B cell (primary cell): ENCODE measurements at regions not wholly inside any gene's neighbourhood (a gene's known extent, or its start where the extent isn't known, plus 50 kb on each side); places are given as distances from the start of the nearest gene placed in this dataset.

Source experiments
- ATAC-seq: fragments of 200-7000 bp; cut with Tn5 transposase; one replicate; pipeline ENCODE4 v1.10.0; 2021; ENCODE audit warnings: low read depth, mild to moderate bottlenecking, moderate number of reproducible peaks, moderate library complexity
- CTCF ChIA-PET: fragments of 350-600 bp; sonication (Branson Sonifier 250); formaldehyde crosslinking; loops from one replicate; lab custom pipeline; 2021; ENCODE audit warnings: antibody characterized with exemption, inconsistent platforms; lab: Charles Lee
- POLR2A ChIA-PET: fragments of 350-600 bp; sonication (Branson Sonifier 250); formaldehyde crosslinking; loops from one replicate; lab custom pipeline; 2021; ENCODE audit warnings: antibody characterized with exemption; lab: Charles Lee
- DNase-seq: peaks from one replicate; pipeline ENCODE4 v3.0.0; 2013
- H2AFZ ChIP-seq: 2 replicates; pipeline ENCODE4 v1.6.1; 2012; ENCODE audit warnings: mild to moderate bottlenecking, low read depth, low read length; ENCODE audit not compliant: insufficient read depth, poor library complexity, severe bottlenecking
- H3K27ac ChIP-seq, 2 donors: 1 replicate in 1 of 2; 2 replicates in 1 of 2; pipeline ENCODE4 v1.5.1; 2012 to 2013; ENCODE audit warnings: low read length in 2 of 2, mild to moderate bottlenecking in 2 of 2, moderate library complexity in 1 of 2
- H3K27me3 ChIP-seq, 4 experiments: fragments of 200-600 bp in 1 of 4; sonication (generic) in 1 of 4; replicated peaks in 1 of 4; 1 replicate in 2 of 4; 2 replicates in 2 of 4; pipeline versions ENCODE4 v1.6.1 to v1.7.0; 2013 to 2016; ENCODE audit warnings: low read length in 3 of 4, mild to moderate bottlenecking in 2 of 4, mixed read lengths in 1 of 4, moderate library complexity in 1 of 4; ENCODE audit not compliant: insufficient read depth in 4 of 4, control insufficient read depth in 3 of 4; ENCODE audit errors: control extremely low read depth in 1 of 4
- H3K36me3 ChIP-seq, 2 experiments: replicated peaks in 1 of 2; 1 replicate in 1 of 2; 2 replicates in 1 of 2; pipeline versions ENCODE4 v1.6.1 to v1.7.1; 2013; ENCODE audit warnings: low read length in 1 of 2; ENCODE audit not compliant: insufficient read depth in 2 of 2, control insufficient read depth in 1 of 2; ENCODE audit errors: control extremely low read depth in 1 of 2, extremely low read depth in 1 of 2
- H3K4me1 ChIP-seq, 2 donors: fragments of 200-600 bp in 1 of 2; sonication (generic) in 1 of 2; 1 replicate in 1 of 2; 2 replicates in 1 of 2; pipeline versions ENCODE4 v1.5.1 to v1.6.1; 2013 to 2017; ENCODE audit warnings: low read length in 2 of 2; ENCODE audit not compliant: control insufficient read depth in 2 of 2, insufficient read depth in 2 of 2
- H3K4me2 ChIP-seq: replicated peaks from 2 replicates; pipeline ENCODE3; 2012; ENCODE audit warnings: mild to moderate bottlenecking, low read depth, low read length; ENCODE audit not compliant: poor library complexity, severe bottlenecking
- H3K4me3 ChIP-seq, 5 experiments: fragments of 200-600 bp in 1 of 5; sonication (generic) in 1 of 5; 1 replicate in 3 of 5; 2 replicates in 2 of 5; pipeline versions ENCODE4 v1.5.1 to v1.7.0; 2011 to 2016; ENCODE audit warnings: low read length in 4 of 5, mild to moderate bottlenecking in 4 of 5, low read depth in 2 of 5, control low read depth in 1 of 5, moderate library complexity in 1 of 5; ENCODE audit not compliant: insufficient read depth in 1 of 5; ENCODE audit errors: control extremely low read depth in 1 of 5, extremely low read depth in 1 of 5
- H3K79me2 ChIP-seq: fragments of 200-600 bp; sonication (generic); one replicate; pipeline ENCODE4 v1.6.0; 2016; ENCODE audit warnings: low read length; ENCODE audit not compliant: control insufficient read depth, insufficient read depth
- H3K9ac ChIP-seq: fragments of 200-600 bp; sonication (generic); 2 replicates; pipeline ENCODE4 v1.6.1; 2017; ENCODE audit warnings: mild to moderate bottlenecking, low read length, moderate library complexity
- H3K9me3 ChIP-seq, 3 donors: one replicate each; pipeline versions ENCODE4 v1.6.1 to v1.7.1; 2013; ENCODE audit warnings: low read length in 2 of 3; ENCODE audit not compliant: control insufficient read depth in 2 of 3, insufficient read depth in 1 of 3; ENCODE audit errors: control extremely low read depth in 1 of 3
- H4K20me1 ChIP-seq: 2 replicates; pipeline ENCODE4 v1.6.0; 2012; ENCODE audit warnings: mild to moderate bottlenecking, low read length; ENCODE audit not compliant: insufficient read depth, control insufficient read depth, poor library complexity, severe bottlenecking
- H3K27ac Mint-ChIP-seq: one replicate; pipeline ENCODE4 v1.8.0; 2021; ENCODE audit warnings: mixed read lengths
- H3K27me3 Mint-ChIP-seq: one replicate; pipeline ENCODE4 v1.8.0; 2021; ENCODE audit warnings: mixed read lengths
- H3K4me1 Mint-ChIP-seq: one replicate; pipeline ENCODE4 v1.8.0; 2021; ENCODE audit warnings: mixed read lengths
- H3K4me3 Mint-ChIP-seq: one replicate; pipeline ENCODE4 v1.8.0; 2021; ENCODE audit warnings: mixed read lengths
- H3K9me3 Mint-ChIP-seq: one replicate; pipeline ENCODE4 v1.8.0; 2022; ENCODE audit warnings: mixed read lengths; ENCODE audit not compliant: insufficient read depth
- EZH2 ChIP-seq: IDR thresholded peaks from 2 replicates; pipeline ENCODE4 v1.6.1; 2012; ENCODE audit warnings: borderline replicate concordance, low read depth, mild to moderate bottlenecking, moderate library complexity, low read length; ENCODE audit not compliant: insufficient read depth, poor library complexity, severe bottlenecking
- WGBS: methylation state at CpG from one replicate; pipeline ENCODE4 v1.1.5; 2013; ENCODE audit warnings: missing lambda C conversion rate; ENCODE audit not compliant: insufficient coverage; 5-methylcytosine and 5-hydroxymethylcytosine counted together
- intact Hi-C: fragments of 100-400 bp; cut with micrococcal nuclease; formaldehyde crosslinking; loops from one replicate; pipeline ENCODE4 v1.10.0; 2022
- TF ChIP-seq, protein P1 (sequence below): fragments of 200-600 bp; IDR thresholded peaks from one replicate; pipeline ENCODE4 v1.8.0; 2022; ENCODE audit warnings: antibody characterized with exemption, mild to moderate bottlenecking

DNA sequence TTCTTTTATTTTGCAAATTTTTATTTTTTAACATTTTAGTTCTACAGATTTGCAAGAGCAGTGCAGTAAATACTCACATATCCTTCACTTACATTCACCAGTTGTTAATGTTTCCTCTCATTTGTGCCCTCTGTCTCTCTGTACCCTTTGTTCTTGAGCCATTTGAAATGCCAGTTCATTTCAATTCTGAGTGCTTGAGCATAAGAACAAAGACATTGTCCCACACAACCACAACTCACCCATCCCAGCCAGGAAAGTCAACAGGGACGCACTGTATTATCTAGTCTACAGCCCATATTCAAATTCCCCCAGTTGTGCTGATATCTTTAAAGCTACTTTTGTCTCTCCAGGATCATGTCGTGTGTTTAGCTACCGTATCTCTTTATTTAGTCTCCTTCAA lies 141.4 kb upstream of the SLC6A11 start:
- Mint-ChIP-seq H3K4me1 (no peaks in the 10 kb centered on the region), H3K4me3 (no peak overlapping the region), H3K27ac (no peak overlapping the region), H3K27me3 (peaks cover 22% of the 10 kb centered on the region), H3K9me3 (no peaks in the 10 kb centered on the region)
- Histone ChIP-seq H3K9ac (no peak overlapping the region), H3K4me2 (no peak overlapping the region), H3K79me2 (no peaks in the 10 kb centered on the region), H2AFZ (no peak overlapping the region), H3K4me1 (no peaks in the 10 kb centered on the region), H4K20me1 (no peaks in the 10 kb centered on the region), H3K9me3 (no peaks in the 10 kb centered on the region), H3K4me3 (no peak overlapping the region), H3K36me3 (no peaks in the 10 kb centered on the region), H3K27ac (no peak overlapping the region), H3K27me3 (no peaks in the 10 kb centered on the region)
- 89% methylated on average over 1 of the region's 3 CpGs for WGBS
- DNase-seq (no peak), ATAC-seq (no peak)
- POLR2A ChIA-PET: no interaction called here
- intact Hi-C loops: no loop called here
- CTCF ChIA-PET: no interaction called here
- TF ChIP-seq EZH2: no peak
- TF ChIP-seq, protein P1, sequence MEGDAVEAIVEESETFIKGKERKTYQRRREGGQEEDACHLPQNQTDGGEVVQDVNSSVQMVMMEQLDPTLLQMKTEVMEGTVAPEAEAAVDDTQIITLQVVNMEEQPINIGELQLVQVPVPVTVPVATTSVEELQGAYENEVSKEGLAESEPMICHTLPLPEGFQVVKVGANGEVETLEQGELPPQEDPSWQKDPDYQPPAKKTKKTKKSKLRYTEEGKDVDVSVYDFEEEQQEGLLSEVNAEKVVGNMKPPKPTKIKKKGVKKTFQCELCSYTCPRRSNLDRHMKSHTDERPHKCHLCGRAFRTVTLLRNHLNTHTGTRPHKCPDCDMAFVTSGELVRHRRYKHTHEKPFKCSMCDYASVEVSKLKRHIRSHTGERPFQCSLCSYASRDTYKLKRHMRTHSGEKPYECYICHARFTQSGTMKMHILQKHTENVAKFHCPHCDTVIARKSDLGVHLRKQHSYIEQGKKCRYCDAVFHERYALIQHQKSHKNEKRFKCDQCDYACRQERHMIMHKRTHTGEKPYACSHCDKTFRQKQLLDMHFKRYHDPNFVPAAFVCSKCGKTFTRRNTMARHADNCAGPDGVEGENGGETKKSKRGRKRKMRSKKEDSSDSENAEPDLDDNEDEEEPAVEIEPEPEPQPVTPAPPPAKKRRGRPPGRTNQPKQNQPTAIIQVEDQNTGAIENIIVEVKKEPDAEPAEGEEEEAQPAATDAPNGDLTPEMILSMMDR: no peak

GRCh38 chr3:10676905-10677304 lies 139.1 kb upstream of the SLC6A11 start:
- Histone ChIP-seq H4K20me1 (no peaks in the 10 kb centered on the region), H3K27ac (no peak overlapping the region), H2AFZ (no peak overlapping the region), H3K4me1 (no peaks in the 10 kb centered on the region), H3K9me3 (peaks cover 0 to 10% (median 0%) of the 10 kb centered on the region in 3 donors), H3K4me3 (no peak overlapping the region), H3K4me2 (no peak overlapping the region), H3K9ac (no peak overlapping the region), H3K79me2 (no peaks in the 10 kb centered on the region), H3K27me3 (no peaks in the 10 kb centered on the region), H3K36me3 (no peaks in the 10 kb centered on the region)
- CTCF ChIA-PET: no interaction called here
- intact Hi-C loops: no loop called here
- no peak for TF ChIP-seq EZH2
- TF ChIP-seq, protein P1: no peak
- Mint-ChIP-seq H3K27ac (no peak overlapping the region), H3K9me3 (no peaks in the 10 kb centered on the region), H3K4me1 (no peaks in the 10 kb centered on the region), H3K27me3 (peaks cover 27% of the 10 kb centered on the region), H3K4me3 (no peak overlapping the region)
- no peak for DNase-seq
- no CpG with 5 or more reads among the region's 1 CpG for WGBS
- no peak for ATAC-seq
- POLR2A ChIA-PET: no interaction called here
